Left ventricle myocardium inferior (tissue), 1 donor: ENCODE measurements at regions not wholly inside any gene's neighbourhood (a gene's known extent, or its start where the extent isn't known, plus 50 kb on each side); places are given as distances from the start of the nearest gene placed in this dataset.

ENCODE experiments used
- DNase-seq: peaks from one replicate; pipeline ENCODE4 v3.0.0-alpha.2; 2020
- H3K27ac ChIP-seq: fragments of 200-600 bp; replicated peaks from 2 replicates; pipeline ENCODE4 v1.8.0; 2021
- H3K27me3 ChIP-seq: fragments of 200-600 bp; 2 replicates; pipeline ENCODE4 v1.8.0; 2021; ENCODE audit warnings: low read depth
- H3K36me3 ChIP-seq: fragments of 200-600 bp; 2 replicates; pipeline ENCODE4 v1.8.0; 2021
- H3K4me1 ChIP-seq: fragments of 200-600 bp; 2 replicates; pipeline ENCODE4 v1.8.0; 2021
- H3K4me3 ChIP-seq: fragments of 200-600 bp; 2 replicates; pipeline ENCODE4 v1.8.0; 2021; ENCODE audit warnings: mild to moderate bottlenecking, moderate library complexity
- H3K9me3 ChIP-seq: fragments of 200-600 bp; replicated peaks from 2 replicates; pipeline ENCODE4 v1.8.0; 2021
- CTCF ChIP-seq: fragments of 200-600 bp; IDR thresholded peaks from 2 replicates; pipeline ENCODE4 v1.8.0; 2021; ENCODE audit warnings: antibody characterized with exemption, mild to moderate bottlenecking, borderline replicate concordance
- intact Hi-C: fragments of 100-400 bp; cut with micrococcal nuclease; formaldehyde crosslinking; loops from one replicate; pipeline ENCODE4 v1.11.0; 2022
- donor health status: DM: no; HTN: yes; CAD: no; lungs with severe emphysema.

- Histone ChIP-seq H3K27me3 (peaks cover 29% of the 10 kb centered on the region), H3K27ac (no peak overlapping the region), H3K36me3 (no peaks in the 10 kb centered on the region), H3K4me3 (no peak overlapping the region), H3K9me3 (no peaks in the 10 kb centered on the region), H3K4me1 (peaks cover 5% of the 10 kb centered on the region)
- DNase-seq = no peak
- intact Hi-C loops = no loop called here
- TF ChIP-seq CTCF = no peak
Measured at GRCh38 chr10:128934492-128934891, 532.5 kb upstream of the MGMT start.

- intact Hi-C loops = no loop called here
Measured at GRCh38 chr10:128936392-128936791, 530.6 kb upstream of the MGMT start.

GRCh38 chr10:128938558-128938957 lies 528.5 kb upstream of the MGMT start:
- no peaks in the 10 kb centered on the region for H3K4me1 ChIP-seq
- no peaks in the 10 kb centered on the region for H3K36me3 ChIP-seq
- intact Hi-C loops = no loop called here
- no peak for DNase-seq
- no peak overlapping the region for H3K4me3 ChIP-seq
- no peak overlapping the region for H3K27ac ChIP-seq
- H3K27me3 ChIP-seq = peaks cover 12% of the 10 kb centered on the region
- no peak for TF ChIP-seq CTCF
- no peaks in the 10 kb centered on the region for H3K9me3 ChIP-seq

More at GRCh38 chr10:128936392-128936791, 530.6 kb upstream of the MGMT start:
- Histone ChIP-seq H3K9me3 (no peaks in the 10 kb centered on the region), H3K27me3 (peaks cover 18% of the 10 kb centered on the region), H3K4me1 (no peaks in the 10 kb centered on the region), H3K27ac (no peak overlapping the region), H3K36me3 (no peaks in the 10 kb centered on the region), H3K4me3 (no peak overlapping the region)
- no peak for DNase-seq
- TF ChIP-seq CTCF = no peak

- peaks cover 3% of the 10 kb centered on the region for H3K4me1 ChIP-seq
- H3K27ac ChIP-seq = no peak overlapping the region
- no peak overlapping the region for H3K4me3 ChIP-seq
- intact Hi-C loops = no loop called here
- peaks cover 12% of the 10 kb centered on the region for H3K27me3 ChIP-seq
- no peaks in the 10 kb centered on the region for H3K36me3 ChIP-seq
- no peak for DNase-seq
- H3K9me3 ChIP-seq = no peaks in the 10 kb centered on the region
- no peak for TF ChIP-seq CTCF
Measured at GRCh38 chr10:128940081-128940480, 527.0 kb upstream of the MGMT start.

GRCh38 chr10:128943111-128943510 lies 523.9 kb upstream of the MGMT start:
- peaks cover 4% of the 10 kb centered on the region for H3K27me3 ChIP-seq
- no peak for TF ChIP-seq CTCF
- intact Hi-C loops = no loop called here
- no peak for DNase-seq
- H3K27ac ChIP-seq = no peak overlapping the region
- no peaks in the 10 kb centered on the region for H3K36me3 ChIP-seq
- peaks cover 12% of the 10 kb centered on the region for H3K4me1 ChIP-seq
- H3K4me3 ChIP-seq = no peak overlapping the region
- peaks cover 7% of the 10 kb centered on the region for H3K9me3 ChIP-seq

- H3K27ac ChIP-seq = no peak overlapping the region
- H3K36me3 ChIP-seq = no peaks in the 10 kb centered on the region
- H3K4me1 ChIP-seq = peaks cover 12% of the 10 kb centered on the region
- no peak overlapping the region for H3K4me3 ChIP-seq
- peaks cover 7% of the 10 kb centered on the region for H3K9me3 ChIP-seq
- no peak for DNase-seq
- intact Hi-C loops = no loop called here
- peaks cover 4% of the 10 kb centered on the region for H3K27me3 ChIP-seq
- TF ChIP-seq CTCF = no peak
Measured at GRCh38 chr10:128945398-128945797, 521.6 kb upstream of the MGMT start.
